CD4-positive, alpha-beta T cell treated with Interleukin-17A for 1 hour (primary cell): ENCODE measurements at regions not wholly inside any gene's neighbourhood (a gene's known extent, or its start where the extent isn't known, plus 50 kb on each side); places are given as distances from the start of the nearest gene placed in this dataset.

Source experiments
- DNase-seq: peaks from one replicate; pipeline ENCODE4 v3.0.0-alpha.2; 2020

DNA sequence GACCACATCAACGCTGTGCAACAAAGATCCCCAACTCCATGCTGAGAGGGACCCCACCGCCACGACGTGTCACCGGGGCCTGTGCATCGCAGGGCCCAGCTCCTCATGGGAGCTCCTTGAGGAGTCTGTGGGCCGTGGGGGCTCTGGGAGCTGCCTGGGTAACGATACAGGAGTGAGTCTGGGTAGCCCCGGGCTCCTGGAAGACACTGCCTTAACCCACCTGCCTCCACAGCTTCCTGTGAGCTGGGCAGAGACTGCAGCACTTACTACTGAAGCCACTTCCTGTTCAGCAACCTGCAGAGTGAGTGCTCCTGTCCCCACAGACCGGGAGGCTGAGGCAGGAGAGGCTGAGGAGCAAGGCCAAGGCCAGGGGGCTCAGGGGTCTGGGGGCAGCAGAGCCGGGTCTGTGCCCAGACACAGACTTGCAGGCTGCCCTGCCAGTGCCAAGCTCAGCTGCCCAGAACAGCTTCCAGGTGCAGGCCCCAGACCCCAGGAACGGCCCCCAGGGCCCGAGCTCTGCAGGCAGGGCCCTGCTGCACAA, 226.7 kb downstream of the BRD1 start:
- DNase-seq: no peak

DNA sequence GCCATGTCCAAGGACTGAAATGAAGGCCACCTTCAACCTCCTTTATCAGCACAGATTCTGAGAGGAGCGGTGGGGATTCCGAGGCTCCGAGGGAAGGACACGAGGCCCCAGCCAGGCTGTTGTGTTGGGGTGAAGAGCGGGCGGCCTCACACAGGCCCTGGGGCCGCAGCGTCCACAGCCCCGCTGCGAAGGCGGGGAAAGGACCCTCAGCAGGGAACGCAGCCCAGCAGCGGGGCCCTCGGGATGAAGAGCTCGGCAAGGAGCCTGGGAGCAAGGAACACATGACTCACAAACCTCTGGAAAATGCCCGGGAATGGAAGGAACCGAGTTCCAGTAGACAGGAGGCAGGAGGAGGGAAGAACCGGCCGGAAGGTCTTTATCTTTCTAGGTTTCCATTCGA, 227.2 kb downstream of the BRD1 start:
- no peak for DNase-seq

DNA sequence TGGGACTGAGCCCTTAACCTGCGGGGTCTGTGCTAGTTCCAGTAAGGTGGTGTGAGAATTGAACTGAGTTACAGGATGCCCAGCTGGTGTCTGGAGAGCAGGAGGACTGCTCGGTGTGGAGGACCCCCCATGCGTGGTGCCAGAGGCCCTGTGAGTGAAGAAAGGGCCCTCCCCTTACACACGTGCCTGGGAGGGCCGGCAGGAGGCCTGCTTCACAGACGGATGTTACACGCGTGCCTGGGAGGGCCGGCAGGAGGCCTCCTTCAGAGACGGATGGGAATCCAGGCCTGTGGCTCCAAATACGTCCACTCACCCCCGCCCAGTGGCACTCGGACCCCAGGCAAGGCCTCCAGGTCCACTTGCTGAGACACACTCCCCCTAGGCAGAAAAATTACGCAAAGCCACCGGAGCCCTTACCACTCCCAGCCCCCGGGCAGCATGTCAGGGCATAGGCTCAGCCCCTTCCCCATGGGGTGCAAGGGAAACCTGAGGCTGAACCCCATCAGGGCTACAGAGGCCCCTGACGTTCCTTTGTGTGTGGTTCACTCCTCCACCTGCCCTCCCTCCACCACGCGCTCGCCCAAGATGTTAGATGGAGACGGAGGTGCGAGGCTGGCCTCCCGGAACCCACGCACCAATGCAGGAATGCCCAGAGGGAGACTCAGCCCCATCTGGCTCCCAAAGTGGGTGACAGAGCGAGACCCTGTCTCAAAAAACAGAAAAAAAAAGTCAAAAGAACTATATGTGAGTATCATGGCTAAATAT, 227.8 kb downstream of the BRD1 start:
- no peak for DNase-seq

DNA sequence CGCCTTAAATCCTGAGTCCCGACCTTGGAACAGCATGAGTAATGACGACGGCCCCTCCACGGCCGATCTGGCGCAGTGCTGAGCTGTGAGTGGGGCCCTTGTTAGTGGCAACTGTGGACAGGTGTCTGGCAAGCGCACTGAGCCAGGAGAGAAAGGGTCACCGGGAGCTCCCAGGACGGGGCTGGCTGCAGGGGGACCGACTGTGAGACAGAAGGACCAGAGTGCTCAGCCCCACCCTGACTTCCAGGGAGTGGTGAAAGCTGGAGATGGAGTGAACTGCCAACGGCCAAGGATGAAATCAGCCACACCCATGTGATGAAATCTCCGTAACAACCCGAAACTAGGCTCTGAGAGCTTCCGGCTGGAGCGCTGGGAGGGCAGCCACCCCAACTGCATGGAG, 228.6 kb downstream of the BRD1 start:
- DNase-seq: no peak

DNA sequence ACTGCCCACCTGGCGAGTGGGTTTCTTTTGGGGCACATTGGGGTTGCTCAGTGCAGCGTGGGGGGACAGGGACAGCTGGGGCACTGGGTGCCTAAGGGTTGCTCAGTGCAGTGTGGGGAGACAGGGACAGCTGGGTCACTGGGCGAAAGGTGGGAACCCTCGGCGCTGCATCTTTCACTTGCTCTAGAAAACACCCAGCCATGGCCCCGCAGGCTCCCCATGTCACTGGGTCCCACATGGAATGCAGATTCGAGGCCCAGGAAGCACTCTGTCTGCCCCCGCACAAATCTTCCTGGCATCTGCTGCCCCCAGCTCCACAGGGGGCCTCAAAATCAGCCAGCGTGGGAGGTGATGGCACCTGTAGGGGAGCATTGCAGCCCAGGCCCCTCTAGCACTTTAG, 229.3 kb downstream of the BRD1 start:
- DNase-seq: no peak

DNA sequence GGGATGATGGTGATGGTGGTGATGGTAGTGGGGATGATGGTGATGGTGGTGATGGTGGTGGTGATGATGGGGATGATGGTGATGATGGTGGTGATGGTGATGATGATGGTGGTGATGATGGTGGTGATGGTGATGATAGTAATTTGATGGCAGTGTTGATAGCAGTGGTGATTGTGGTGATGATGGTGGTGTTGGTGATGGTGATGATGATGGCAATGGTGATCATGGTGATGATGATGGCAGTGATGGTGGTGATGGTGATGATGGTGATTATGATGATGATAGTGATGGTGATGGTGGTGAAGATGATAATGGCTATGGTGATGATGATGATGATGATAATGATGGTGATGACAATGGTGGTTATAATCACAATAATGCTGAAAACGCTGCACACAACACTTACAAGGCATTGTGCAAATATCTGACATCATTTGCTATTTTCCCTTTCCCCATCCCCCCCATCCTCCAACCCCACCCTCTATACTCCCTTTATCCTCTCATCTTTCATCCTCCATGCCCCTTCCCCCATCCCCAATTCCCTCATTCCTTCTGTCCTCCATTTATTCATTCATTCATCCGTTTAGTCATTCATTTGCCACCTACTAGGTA, 230.1 kb downstream of the BRD1 start:
- no peak for DNase-seq

DNA sequence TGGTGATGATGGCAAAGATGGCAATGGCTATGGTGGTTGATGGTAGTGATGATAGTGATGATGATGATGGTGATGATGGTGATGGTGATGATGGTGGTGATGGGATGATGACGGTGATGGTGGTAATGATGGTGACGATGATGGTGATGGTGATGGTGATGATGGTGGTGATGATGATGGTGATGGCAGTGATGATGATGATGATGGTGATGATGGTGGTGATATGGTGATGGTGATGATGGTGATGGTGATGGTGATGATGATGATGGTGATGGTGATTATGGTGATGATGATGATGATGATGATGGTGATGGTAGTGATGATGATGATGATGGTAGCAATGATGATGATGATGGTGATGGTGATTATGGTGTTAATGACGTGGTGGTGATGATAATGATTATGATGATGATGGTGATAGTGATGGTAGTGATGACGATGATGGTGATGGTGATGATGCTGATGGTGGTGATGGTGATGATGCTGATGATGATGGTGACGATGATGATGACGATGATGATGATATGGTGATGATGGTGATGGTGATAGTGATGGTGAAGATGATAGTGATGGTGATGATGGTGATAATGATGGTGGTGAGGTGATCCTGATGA, 232.1 kb downstream of the BRD1 start:
- no peak for DNase-seq

DNA sequence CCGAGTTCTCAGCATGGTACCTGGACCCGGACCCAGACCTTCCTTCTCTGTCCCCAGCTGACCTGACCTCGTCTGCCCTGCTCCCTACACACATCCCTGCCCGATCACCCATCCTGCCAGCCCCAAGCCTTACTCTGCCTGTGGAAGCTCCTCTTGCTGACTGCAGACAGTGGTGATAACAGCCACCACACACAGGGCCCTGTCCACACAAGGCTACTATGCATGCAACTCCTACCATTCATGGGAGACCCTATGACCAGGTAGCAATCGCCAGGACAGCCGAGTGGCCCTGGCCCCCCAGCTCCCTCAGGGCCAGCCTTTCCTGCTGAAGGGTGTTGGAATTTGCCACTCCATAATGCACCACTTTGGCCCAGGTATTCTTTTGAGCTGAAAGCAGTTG, 233.6 kb downstream of the BRD1 start:
- no peak for DNase-seq

DNA sequence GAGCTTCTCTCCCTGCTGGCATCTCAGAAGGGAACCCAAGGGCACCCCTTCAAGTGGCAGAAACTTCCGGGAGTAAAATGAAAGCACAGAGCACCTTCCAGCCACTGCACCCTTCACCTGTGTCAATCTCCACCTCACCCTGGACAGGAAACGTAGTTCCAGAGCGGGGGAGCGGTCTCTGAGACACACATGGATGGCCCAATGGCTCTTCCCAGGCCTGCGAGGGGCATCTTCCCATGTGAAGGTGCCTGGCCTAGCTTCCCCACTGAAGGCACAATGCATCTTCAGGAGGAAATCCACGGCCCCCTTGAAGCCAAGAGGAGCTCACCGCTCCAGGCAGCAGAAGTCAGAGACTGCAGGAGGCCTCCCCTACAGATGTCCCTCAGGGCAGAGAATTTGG, 234.2 kb downstream of the BRD1 start:
- no peak for DNase-seq

DNA sequence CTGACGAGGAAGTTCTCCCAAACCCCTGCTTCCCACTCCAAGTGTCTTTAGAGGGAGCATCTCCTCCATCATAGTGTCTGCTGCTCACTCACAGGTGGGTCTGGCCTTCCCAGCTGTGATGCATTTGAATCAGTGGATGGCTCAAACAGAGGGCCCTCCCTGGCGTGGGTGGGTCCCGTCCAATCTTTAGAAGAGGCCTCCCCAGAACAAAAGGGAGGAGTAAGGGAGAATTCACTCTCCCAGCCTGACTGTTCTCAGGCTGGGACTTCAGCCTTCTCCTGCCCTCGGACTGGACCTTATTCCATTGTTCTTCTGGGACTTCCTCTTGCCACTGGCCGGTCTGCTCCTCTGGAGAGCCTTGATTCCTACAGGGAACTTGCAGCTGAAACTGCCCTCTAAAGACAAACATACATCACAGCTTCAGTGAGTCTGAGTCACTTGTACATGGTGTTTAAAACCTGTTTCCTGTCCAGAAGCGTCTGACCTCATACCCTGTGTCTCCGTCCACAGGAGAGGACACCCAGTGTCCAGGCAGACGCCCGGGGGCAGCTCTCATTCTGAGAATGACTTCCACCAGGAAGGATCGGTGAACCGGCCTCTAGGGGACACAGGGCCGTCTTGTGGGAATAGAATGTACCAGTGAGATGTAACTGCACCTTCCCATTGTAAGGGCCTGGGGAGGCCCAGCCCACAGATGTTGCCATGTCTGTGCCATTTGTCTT, 234.7 kb downstream of the BRD1 start:
- no peak for DNase-seq

DNA sequence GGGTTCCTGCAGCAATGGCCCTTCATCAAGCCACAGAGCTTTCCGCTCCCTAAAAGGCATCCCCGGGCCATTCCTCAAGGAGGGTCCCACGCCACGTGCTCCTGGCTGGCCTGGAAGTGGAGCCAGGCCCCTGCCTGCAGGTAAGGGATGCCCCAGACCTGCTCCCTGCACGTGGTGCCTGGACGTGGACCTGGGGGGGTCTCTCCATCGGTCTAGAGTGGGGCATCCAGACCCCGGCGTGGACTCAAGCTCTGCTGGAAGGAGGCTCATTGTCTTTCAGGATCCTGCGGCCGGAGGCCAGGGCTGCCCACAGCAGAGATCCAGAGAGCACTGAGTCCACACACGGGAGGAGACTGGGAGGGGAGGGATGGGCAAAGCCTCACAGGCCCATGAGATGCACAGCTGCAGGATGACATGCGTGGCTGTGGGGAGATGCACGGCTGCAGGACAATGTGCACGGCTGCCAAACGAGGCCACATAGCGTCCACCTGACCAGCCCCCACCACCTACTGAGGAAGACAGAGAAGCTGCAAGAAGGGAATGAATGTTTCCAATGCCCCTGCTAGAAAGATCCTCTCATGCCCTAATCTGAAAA, 236.7 kb downstream of the BRD1 start:
- no peak for DNase-seq

DNA sequence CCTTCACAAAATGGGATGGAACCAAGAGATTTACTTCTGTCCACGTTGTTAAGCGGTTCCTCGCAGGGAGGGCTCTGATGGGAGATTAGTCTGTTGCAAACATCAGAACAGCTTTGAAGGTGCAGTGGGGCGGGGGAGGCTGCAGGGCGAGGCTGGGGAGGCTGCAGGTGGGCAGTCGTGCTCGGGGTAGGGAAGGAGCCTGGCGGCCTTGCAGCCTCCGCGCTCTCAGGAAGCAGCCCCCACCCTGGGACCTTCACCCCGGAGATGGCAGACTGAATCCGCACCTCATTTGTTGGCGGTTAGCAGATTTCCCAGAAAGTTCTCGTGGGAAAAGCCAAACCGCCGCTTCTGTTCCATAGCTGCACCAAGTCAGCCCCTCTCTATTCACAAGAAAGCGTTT, 237.3 kb downstream of the BRD1 start:
- no peak for DNase-seq

DNA sequence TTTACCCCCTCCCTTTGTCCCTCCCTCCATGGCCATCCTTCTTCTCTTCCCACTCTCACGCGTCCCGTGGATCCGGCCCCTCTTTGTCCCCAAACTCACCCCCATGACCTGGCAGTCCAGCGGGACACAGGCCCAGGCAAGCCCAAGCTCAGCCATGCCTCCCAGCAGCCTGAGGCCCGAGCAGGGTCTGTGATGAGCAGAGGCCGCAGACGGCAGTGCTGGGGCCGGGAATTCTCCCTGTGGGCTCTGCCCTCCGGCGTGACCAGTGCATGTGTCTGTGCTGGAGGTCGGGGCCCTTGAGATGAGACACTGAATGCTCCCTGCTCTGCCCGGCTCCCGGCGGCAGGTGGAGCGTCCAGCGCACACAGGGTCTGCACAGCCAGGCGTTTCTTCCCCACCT, 237.9 kb downstream of the BRD1 start:
- DNase-seq: no peak

DNA sequence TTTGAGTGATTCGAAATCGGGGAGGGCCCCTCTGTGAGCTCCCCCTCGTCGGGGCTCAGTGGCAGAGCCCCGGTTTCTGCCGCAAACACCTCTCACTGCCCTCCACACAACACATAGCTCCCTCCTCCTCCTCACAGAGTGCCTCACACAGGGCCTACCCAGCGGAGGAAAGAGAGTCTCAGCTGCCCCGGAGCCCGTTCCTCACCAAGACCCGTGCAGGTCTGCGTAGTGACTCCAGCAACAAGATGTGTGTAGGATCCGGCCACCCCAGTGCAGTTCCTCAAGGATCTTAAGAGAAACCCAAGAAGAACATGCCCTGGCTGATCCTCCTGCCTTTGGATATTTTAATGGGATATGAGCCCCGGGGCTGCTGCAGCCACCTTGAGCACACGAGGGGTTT, 238.4 kb downstream of the BRD1 start:
- no peak for DNase-seq

DNA sequence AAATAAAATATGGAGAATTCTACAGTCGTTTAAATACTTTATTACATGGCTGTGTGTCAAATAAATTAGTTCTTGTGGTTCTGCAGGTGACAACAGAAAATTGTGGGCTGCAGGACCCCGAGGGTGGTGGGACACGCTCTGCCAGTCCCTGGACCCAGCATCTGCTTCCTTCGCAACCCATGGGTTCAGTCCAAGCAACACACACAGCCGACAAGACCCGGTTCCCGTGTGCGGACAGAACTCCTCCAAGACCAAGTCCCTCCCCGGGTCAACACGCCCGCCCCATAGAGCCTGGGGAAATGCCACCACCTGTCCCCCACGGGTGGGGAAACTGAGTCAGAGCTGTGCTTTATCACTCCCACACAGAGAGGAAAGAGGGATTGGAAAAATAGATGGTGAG, 238.9 kb downstream of the BRD1 start:
- DNase-seq: no peak

DNA sequence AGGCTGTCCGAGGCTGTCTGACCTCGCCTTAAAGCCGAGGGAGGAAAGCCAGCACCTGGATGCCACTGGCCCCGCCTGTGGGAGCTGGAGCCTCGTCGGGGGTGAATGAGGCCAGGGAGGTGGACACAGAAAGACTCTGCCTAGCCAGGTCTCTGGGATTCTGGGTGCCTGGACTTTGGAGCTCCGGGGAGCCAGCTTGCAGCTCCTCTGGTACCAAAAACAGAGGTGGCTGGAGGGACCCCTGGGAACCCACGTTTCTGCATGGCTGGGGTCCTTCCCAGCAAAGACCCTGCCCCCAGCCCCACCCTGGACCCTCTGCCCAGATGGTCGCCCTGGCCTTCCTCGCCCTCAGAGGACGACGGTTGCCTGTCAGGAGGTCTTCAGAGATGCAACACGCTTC, 239.7 kb downstream of the BRD1 start:
- no peak for DNase-seq

DNA sequence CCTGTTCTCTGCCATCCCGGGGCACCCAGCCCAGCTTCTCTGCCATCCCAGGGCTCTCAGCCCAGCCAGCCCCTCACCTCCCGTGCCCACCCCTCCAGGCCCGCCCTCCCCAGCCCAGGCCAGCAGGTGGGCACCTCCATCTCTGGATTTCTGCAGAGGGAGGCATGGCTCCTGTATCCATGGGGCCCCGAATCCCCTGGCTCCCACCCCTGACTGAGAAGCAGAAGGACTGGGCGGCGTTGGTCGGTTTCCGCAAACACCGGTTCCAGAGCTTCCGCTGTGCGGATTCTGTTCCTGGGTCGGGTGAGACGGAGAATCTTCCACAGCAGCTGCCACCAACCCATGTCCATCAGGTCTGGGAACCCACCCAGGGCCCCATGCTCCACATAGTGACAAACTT, 240.3 kb downstream of the BRD1 start:
- DNase-seq: no peak

DNA sequence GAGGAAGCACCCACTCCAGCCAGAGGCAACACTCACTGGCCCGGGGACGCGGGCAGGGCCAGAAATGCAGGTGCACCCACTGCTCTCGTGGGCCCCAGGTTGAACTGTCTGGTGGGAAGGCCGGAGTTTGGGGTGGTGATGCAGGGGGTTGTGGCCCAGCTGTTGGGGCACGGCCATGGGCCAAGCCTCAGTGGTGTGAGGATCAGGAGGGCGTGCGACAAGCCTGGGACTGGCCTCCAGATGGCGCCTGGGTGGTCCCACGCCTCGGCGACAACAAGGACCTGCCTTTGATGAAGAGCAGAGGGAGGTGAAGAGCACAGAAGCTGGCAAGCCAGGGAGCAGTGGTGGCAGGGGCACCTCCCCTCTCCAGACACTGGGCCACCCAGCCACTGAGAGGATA, 240.8 kb downstream of the BRD1 start:
- DNase-seq: no peak

DNA sequence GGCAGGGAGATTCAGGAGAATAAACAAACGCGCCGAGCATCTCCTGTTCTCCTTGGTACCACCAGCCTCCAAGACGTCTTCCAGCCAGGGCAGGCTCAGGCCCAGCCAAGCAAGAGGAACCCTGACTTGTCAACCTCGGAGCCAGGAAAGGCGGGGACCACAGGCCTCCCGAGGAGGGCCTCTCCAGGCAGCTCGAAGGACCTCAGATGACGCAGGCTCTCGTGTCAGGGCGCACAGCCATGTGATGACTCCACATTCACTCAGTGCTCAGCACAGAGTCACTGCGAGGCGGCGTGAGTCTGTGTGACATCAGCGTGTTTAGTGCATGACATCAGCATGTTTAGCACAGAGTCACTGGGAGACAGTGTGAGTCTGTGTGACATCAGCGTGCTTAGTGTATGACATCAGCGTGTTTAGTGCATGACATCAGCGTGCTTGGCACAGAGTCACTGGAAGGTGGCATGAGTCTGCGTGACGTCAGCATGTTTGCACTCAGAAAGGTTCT, 241.4 kb downstream of the BRD1 start:
- no peak for DNase-seq

DNA sequence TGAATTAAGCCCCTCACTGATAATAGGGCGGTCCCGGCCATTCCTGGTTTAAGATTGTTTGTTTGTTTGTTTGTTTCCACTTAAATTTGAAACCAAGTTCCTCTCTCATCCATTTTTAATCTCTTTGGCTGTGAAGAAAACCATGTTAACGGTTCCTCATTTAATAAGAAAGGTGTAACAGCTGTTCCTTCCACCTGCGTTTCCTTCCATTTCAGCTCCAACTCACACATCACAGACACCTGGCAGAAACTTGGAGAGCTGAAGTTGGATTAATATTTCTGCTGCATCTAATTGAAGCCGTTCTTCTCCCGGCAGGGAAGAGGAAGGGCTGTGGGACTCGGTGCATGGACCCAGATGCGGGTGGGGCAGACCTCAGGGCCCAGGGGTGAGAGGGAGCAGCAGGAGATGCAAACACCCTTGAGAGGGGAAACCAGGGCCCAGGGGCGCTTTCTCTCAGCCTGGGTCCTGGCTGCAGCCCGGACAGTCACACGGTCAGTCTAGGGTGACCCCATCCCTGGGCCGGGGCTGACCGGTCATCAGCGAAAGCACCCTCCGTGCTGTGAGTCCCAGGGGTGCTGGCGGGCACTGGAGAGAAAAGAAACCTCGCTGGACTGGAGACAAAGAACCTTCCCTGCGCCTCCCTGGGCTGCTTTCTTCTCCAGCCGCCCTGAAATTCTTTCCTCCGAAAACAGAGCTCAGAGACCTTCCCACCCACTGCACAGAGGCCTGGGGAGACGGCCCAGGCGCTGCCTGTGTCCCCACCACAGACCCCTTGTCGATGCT, 242.0 kb downstream of the BRD1 start:
- DNase-seq: no peak

DNA sequence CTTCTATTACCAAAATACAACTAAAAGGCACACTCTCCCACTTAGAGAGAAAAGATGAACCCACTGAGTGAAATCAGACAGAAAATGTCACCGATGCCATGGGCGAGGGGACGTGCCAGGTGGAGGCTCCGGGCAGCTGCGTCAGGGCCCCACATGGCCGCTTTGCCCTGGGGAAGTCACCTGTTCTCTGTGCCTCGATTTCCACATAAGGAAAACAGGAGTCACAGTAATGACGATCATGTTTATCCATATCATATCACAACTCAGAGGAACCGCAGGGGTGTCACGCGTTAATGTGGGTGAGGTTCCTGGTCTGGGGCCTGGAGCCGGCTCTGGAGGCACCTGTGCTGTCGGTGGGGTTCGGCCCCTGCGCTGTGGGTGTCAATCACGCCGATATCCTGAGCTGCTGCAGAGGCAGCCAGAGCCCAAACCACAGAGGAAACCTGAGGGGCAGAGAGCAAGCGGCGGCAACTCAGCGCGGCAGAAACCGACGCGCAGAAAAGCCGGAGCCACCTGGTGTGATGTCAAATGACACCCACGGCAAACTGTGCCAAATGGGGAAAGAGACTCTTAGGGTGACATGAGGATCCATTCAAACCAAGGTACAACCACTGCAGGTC, 243.7 kb downstream of the BRD1 start:
- no peak for DNase-seq

DNA sequence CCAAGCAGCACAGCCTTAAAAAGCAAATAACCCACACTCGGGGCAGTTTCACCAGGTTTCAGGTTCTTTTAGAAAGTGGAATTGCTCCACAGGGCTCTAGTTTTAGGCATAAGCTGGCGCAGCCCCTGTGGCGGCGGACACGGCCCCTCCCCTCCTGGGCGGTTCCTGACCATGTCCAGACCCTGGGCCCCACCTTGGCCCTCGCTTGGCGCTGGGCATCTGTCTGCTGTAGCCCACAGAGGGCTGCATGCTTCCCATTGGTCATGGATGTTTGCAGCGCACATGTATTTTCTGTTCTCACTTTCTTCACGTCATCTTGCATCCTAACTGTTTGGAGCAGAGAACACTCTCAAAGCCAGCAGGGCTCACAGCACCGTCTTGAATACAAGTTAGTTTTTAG, 244.3 kb downstream of the BRD1 start:
- DNase-seq: no peak
